HG03378 (cell line): ENCODE measurements at regions not wholly inside any gene's neighbourhood (a gene's known extent, or its start where the extent isn't known, plus 50 kb on each side); places are given as distances from the start of the nearest gene placed in this dataset.
A peak's percentile ranks its signal among the peaks of the same experiment; 100 is the strongest.
"Not testable (repeated sequence)": the region's sequence is repeated elsewhere in the genome, so short reads cannot be mapped to it uniquely, and the experiment has no call there.

Experiments used
- ATAC-seq: cut with Tn5 transposase; IDR thresholded peaks from one replicate; pipeline ENCODE4 v1.9.1; 2021; ENCODE audit warnings: mild to moderate bottlenecking, moderate library complexity; ENCODE audit not compliant: unreplicated experiment

- peak; percentile 87 for ATAC-seq
Measured at GRCh38 chr1:213622365-213623063, 365.3 kb upstream of the PROX1 start.

DNA sequence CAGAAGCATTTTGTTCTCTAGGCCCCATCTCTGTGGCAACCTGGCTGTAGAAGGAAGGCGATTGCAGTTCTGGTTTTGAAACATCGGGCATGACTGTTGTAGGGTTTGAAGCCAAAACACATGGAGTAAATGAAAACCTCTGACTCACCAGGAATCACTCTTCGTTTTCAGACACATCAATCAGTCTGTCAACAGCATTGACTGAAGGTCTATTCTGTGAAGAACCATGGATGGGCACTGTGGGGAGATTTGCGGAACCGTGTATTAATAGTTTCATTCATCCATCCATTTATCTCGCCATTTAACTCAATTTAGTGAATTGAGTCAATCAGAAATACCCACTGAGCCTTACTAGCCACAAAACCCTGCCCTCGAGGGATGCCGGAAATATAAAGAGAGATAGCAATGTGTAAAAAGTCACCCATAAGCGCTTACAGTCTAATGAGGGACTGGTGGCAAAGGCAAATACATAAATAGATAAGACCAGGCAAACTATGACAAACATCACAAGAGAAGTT is 364.6 kb upstream of the PROX1 start:
- no peak for ATAC-seq

DNA sequence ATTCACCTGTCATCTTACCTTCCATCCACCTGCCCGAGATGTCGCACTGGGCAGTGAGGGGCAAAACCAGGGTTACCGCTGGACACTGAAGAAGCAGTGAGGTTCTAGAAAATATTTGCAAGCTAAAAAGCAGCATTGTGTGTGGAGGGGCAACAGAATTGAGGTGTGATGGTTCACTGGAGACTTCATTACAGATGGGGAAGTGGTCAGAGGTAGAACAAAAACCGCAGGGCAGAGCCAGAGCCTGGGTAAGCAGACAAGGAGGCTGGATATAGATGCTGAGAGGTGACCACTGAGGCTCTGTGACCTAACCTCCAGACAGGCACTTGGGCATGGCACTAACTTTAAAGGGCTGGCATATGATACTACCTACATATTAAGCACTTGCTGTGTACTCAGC is 363.9 kb upstream of the PROX1 start:
- no peak for ATAC-seq

DNA sequence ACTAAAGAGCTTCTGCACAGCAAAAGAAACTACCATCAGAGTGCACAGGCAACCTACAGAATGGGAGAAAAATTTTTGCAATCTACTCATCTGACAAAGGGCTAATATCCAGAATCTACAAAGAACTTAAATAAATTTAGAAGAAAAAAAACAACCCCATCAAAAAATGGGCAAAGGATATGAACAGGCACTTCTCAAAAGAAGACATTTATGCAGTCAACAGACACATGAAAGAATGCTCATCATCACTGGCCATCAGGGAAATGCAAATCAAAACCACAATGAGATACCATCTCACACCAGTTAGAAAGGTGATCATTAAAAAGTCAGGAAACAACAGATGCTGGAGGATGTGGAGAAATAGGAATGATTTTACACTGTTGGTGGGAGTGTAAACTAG is 351.0 kb upstream of the PROX1 start:
- ATAC-seq: not testable (repeated sequence)

GRCh38 chr1:213641312-213641711 is 346.5 kb upstream of the PROX1 start:
- no peak for ATAC-seq

- no peak for ATAC-seq
Measured at GRCh38 chr1:213643360-213643759, 344.4 kb upstream of the PROX1 start.

- ATAC-seq: no peak
Measured at GRCh38 chr1:213647864-213648650, 339.7 kb upstream of the PROX1 start.

DNA sequence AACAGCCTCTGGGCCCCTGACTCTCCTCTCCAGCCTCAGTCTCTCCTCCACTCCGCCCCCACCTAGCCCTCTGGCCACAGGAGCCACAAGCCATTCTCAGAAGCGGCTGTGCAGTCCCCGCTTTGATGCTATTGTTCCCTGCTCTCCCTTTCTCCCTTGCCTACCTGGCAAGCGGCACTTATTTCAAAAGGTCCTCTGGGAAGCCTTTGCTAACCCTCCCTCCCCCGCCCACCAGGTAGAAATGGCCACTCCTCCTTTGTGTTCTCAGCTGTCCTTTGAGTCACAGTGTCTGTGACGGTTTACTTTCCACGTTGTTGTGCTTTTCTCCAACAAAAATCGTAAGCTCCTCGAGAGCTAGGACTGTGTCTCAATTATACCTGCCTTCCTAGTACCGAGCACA is 338.4 kb upstream of the PROX1 start:
- ATAC-seq: no peak

DNA sequence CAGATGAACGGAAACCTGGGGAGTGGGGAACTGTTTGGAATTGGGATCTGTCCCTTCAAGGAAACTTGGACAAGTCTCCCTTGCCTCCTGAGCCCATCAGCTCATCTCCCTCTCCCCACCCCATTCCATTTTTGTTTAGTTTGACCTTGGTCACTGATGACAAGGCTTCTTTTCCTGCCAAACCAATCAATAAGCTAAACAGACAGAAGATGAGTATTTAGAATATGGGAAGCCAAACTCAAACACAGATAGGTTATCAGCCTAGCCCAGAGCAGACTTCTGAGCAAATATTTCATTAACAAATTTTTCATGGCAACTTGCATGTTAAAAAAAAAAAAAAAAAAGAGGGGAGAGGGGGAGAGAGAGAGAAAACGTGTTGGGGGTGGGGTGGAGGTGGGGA is 337.2 kb upstream of the PROX1 start:
- no peak for ATAC-seq

DNA sequence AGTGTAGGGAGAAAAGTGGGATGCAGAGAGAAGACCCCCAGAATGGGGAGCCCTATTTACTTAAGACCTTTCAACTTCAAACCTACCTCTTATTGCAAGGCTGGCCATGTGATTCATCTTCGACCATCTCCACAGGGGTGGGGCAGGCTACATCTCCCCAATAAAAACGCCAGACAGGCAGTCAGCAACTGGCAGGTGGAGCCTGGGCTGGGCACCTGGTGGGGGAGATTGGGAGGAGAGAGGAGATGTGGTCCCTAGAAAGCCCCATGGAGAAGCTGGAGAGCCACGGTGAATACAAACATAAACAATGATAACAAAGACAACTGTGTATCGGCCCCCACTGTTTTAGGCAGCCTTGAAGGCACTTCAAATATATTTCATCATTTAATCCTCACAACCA is 336.7 kb upstream of the PROX1 start:
- no peak for ATAC-seq

GRCh38 chr1:213652109-213652508 is 335.7 kb upstream of the PROX1 start:
- no peak for ATAC-seq

DNA sequence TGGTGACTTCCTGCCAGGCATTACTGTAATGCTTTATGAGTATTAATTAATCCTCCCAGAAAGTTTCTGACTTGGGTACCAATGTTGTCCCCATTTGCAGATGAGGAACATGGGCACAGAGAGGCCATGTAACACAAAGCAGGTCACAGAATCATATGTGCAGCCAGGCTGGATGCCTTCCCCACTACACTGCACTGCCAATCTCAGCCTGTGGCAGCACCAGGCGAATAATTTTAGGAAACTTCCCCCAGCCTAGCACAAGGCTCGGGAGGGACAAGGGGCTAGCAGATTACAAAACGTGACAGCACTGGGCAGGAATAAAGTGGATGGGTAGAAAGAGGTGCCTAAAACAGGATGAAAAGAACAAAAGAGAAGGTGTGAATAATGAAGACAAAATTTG is 331.7 kb upstream of the PROX1 start:
- ATAC-seq: no peak

DNA sequence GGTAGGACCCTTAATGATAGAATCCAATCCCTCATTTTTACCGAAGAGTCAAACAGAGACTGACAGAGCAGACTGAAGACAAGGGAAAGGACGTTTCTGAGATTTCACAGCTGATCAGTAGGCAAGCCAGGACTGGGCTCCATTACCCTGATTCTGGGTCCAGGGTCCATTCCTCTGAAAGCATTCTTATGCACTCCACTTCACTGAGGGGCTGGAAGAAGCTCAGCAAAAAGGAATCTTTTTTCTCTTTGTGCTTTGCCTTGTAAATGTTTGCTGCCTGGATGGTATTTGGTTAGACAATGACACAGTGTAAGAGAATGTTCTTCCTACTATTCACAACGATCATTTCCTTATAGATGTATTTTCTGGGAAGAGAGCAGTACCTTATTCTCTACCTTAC is 331.3 kb upstream of the PROX1 start:
- no peak for ATAC-seq

DNA sequence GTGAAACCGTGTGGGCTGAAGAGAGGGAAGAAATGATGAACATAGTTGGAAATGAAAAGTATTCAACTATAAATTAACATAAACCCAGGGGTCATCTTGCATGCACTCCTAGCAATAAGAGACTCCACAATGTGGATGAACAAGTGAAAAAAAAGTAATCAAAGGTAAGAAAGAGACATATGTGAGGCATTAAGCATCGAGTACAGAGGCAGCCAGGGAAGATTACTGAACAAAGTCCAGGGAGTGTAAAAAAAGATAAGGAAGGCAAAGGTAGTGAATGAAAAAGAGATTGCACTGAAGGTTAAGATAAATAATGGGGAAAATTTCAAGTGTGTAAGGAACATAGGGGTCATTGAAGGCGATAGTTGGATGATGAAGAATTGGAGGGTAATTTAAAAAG is 330.8 kb upstream of the PROX1 start:
- ATAC-seq: no peak

DNA sequence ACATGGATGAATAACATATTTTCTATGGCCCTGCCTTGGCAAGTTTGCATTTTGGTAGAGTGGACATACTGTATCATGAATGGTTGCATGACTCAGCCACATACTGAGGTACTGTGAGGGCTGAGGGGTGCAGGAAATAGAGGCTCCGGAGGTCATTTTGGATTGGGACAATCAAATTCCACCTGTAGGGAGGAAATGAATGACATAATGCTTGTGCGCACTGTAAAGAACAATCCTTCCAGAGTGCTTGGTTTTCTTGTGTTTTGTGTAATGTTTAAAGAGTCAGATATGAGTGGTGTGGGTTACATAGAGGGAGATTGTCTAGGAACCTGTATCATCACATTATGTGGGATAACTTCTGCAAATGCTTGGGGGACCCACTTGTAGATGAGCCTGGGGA is 329.9 kb upstream of the PROX1 start:
- ATAC-seq: no peak

DNA sequence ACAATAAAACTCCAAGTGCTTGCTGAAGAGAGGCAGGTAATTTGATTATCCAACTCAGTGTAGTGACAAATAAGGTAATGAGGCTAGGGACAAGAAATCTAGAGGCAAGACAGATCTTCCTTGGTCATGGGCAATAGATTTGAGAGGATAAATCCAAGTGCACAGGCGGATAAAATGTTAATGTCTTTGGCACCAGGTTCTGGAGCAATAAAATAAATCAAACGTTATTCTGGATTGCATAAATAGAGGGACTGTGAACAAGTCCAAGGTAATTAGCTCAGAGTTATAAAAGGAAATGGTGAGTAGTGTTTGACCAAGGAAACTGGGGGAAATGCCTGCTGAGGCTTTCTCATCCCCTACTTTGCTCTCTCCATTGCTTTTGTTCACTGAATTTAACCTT is 329.3 kb upstream of the PROX1 start:
- ATAC-seq: no peak

- ATAC-seq: no peak
Measured at GRCh38 chr1:213659580-213660547, 327.9 kb upstream of the PROX1 start.

DNA sequence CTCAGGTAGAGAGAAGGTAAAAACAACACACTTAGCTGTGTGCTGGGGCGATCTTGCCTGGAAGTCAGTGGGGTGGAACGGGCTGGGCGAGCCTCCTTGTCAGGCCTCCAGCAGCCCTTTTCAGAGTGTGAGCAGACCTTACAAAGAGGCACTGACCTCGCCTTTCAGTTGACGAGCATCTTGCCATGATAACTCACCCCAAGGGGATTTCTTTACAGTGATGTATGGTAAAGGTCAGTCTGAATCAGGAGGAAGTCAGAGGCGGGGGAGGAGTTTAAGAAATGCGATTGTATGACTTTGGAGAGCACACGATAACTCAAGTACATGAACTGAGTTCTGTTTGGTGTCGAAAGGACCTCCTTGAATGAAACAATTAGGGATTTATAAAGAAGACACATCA is 326.5 kb upstream of the PROX1 start:
- no peak for ATAC-seq

- ATAC-seq: no peak
Measured at GRCh38 chr1:213666113-213666512, 321.7 kb upstream of the PROX1 start.

DNA sequence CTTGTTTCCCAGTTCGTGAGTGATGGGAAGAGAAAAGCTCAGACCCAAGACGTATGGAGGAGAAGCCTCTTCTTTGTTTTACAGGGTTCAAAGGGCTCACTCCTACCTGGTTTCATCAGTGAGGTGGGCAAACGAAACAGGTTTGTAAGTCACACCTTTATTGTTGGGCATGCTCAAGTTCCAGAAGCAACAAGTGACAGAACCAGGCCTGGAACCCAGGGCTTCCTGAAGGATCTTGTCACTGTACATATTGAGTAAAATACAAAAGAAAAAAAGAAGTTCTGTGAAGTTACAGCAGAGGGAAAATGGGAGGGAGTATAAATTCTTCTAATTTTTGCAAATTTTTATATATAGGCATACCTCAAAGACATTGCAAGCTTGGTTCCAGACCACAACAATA is 320.9 kb upstream of the PROX1 start:
- no peak for ATAC-seq

- ATAC-seq: no peak
Measured at GRCh38 chr1:213669512-213669911, 318.3 kb upstream of the PROX1 start.
